Spinal cord (tissue), 9 donors: ENCODE measurements at regions not wholly inside any gene's neighbourhood (a gene's known extent, or its start where the extent isn't known, plus 50 kb on each side); places are given as distances from the start of the nearest gene placed in this dataset.

Source experiments
- DNase-seq, 6 donors: peaks; one replicate each; pipeline versions ENCODE4 v3.0.0 to v3.0.0-alpha.2; 2013 to 2015; ENCODE audit warnings: low spot score in 6 of 6, low read depth in 4 of 6
- H3K27ac ChIP-seq: one replicate; pipeline ENCODE4 v1.5.1; 2013; ENCODE audit warnings: low read depth, low read length, control low read depth
- H3K27me3 ChIP-seq: one replicate; pipeline ENCODE4 v1.6.1; 2013; ENCODE audit warnings: low read length; ENCODE audit not compliant: control insufficient read depth, insufficient read depth
- H3K36me3 ChIP-seq: one replicate; pipeline ENCODE4 v1.6.1; 2013; ENCODE audit warnings: low read length; ENCODE audit not compliant: control insufficient read depth, insufficient read depth
- H3K4me1 ChIP-seq: one replicate; pipeline ENCODE4 v1.6.1; 2013; ENCODE audit warnings: low read length; ENCODE audit not compliant: control insufficient read depth, insufficient read depth
- H3K4me3 ChIP-seq: one replicate; pipeline ENCODE4 v1.5.1; 2013; ENCODE audit warnings: low read depth, low read length, control low read depth
- H3K9me3 ChIP-seq: one replicate; pipeline ENCODE4 v1.6.1; 2013; ENCODE audit warnings: low read length; ENCODE audit not compliant: control insufficient read depth, insufficient read depth
- WGBS: methylation state at CpG from one replicate; pipeline ENCODE4 v1.1.5; 2013; ENCODE audit warnings: missing lambda C conversion rate; ENCODE audit not compliant: insufficient coverage; 5-methylcytosine and 5-hydroxymethylcytosine counted together
- donor health status: healthy.

- Histone ChIP-seq H3K27ac (no peak overlapping the region), H3K9me3 (no peaks in the 10 kb centered on the region), H3K4me3 (no peak overlapping the region), H3K27me3 (no peaks in the 10 kb centered on the region), H3K36me3 (no peaks in the 10 kb centered on the region), H3K4me1 (no peaks in the 10 kb centered on the region)
- 100% methylated on average over 1 of the region's 2 CpGs for WGBS
- DNase-seq, result no peak
Measured at GRCh38 chr6:147037881-147038280, 166.3 kb upstream of the STXBP5 start.

DNA sequence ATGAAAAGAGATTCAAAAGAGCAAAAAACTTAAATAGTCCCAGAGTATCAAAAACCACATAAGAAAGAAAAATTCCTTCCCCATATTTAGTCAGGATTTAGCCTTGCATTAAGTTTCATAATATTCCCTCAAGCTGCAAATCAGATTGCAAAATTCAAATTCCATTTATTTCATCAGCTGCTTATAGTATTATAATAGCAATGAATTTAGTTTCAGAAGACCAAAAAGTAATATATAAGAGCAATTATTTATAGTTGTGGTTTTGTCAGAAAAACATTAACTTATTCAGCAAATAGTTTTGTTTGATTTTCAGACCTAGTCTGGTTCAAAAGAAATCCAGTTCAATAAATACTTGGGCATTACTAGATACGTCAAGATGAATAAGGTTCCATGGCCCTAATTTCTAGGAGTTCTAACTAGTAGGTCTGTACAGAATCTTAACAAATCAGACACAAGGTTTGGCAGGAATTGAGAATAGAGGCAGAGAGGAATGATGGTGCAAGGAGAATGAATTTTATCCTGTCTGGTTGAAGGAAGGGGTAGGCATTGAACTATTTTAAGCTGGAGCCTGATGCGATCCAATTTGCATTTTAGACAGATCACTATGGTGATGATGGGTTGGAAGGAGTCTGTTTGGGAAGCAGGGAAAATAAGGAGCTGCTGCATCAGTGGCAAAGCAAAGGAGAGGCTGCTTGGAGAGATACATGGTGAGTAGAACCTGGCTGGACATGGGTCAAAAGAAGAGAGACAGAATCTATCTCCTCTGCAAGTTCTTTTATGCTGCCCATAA lies 163.9 kb upstream of the STXBP5 start:
- 73% methylated on average over 1 of the region's 2 CpGs for WGBS
- Histone ChIP-seq H3K27ac (no peak overlapping the region), H3K36me3 (no peaks in the 10 kb centered on the region), H3K4me1 (no peaks in the 10 kb centered on the region), H3K9me3 (no peaks in the 10 kb centered on the region), H3K4me3 (no peak overlapping the region), H3K27me3 (no peaks in the 10 kb centered on the region)
- DNase-seq, result peak in 1 of 6 donors; percentile 57

DNA sequence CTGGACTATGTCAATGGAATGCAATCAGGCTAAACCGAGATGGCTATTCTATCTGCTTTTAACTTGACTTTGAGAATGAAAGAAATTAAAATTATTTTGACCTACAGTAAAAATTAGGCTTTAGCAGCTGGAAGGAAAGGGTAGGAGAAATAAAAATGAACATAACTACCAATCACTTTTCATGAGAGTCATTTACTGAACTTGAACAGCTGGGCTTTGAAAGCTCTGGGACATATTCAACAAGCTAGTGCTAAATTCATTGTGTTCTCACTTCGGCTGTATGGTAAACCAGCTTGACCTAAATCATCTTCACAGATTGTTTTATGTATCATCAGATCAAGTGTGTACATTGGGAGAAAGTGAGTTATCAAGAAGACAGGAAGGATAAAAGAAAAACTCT lies 161.5 kb upstream of the STXBP5 start:
- WGBS, result no CpG with 5 or more reads among the region's 2 CpGs
- Histone ChIP-seq H3K4me3 (no peak overlapping the region), H3K27ac (no peak overlapping the region), H3K36me3 (no peaks in the 10 kb centered on the region), H3K9me3 (no peaks in the 10 kb centered on the region), H3K4me1 (no peaks in the 10 kb centered on the region), H3K27me3 (no peaks in the 10 kb centered on the region)
- DNase-seq, result peak in 1 of 6 donors; percentile 52

DNA sequence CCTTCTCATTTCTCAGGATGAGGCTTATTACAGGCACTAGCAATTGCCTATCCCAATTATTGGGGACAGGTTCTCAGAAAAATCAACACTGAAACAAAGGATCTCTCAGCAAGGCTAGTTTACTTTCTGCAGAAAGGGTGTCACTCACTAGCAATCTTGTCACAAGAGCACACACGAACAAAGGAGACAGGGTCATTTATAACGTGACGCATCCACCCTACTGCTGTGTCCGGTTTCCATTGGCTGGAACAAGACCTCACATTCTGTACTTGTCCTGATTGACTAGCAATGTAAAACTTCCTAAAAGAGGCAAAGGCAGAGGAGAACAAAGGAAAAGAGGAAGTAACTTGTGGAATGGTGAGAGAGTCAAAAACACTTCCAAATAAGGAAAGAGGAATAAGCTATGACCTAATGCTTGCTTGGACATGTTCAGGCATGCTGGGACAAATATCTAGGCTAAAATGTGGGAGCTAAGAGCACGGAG lies 160.2 kb upstream of the STXBP5 start:
- H3K36me3 ChIP-seq, result no peaks in the 10 kb centered on the region
- H3K27ac ChIP-seq, result no peak overlapping the region
- H3K4me3 ChIP-seq, result no peak overlapping the region
- no peak for DNase-seq
- H3K27me3 ChIP-seq, result no peaks in the 10 kb centered on the region
- WGBS, result 89% methylated on average over 3 of the region's 5 CpGs
- no peaks in the 10 kb centered on the region for H3K4me1 ChIP-seq
- H3K9me3 ChIP-seq, result no peaks in the 10 kb centered on the region

- Histone ChIP-seq H3K4me3 (no peak overlapping the region), H3K4me1 (no peaks in the 10 kb centered on the region), H3K27me3 (no peaks in the 10 kb centered on the region), H3K27ac (no peak overlapping the region), H3K36me3 (no peaks in the 10 kb centered on the region), H3K9me3 (no peaks in the 10 kb centered on the region)
- DNase-seq, result no peak
- whole genome bisulfite sequencing, result 70% methylated on average over 2 of the region's 4 CpGs
Measured at GRCh38 chr6:147046141-147046877, 157.9 kb upstream of the STXBP5 start.

DNA sequence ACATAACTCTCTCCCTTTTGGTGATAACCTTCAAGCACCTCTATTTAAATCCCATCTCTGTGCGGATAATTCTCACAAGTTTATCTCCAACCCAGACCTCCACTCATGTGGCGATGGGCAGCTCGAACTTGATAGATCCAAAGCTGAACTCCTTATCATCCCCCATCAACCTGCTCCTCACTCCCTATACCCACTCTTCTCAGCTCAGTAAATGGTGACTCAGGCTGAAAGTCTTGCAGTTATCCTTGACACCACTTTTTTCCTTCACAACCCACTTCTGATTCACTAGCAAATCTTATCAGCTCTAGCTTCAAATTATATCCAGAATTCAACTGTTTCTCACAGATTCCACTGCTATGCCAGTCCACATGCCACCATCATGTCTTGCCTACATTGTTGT lies 155.3 kb upstream of the STXBP5 start:
- Histone ChIP-seq H3K9me3 (no peaks in the 10 kb centered on the region), H3K27me3 (no peaks in the 10 kb centered on the region), H3K27ac (no peak overlapping the region), H3K4me1 (no peaks in the 10 kb centered on the region), H3K36me3 (no peaks in the 10 kb centered on the region), H3K4me3 (no peak overlapping the region)
- DNase-seq, result no peak
- WGBS, result 98% methylated on average over 3 of the region's 3 CpGs

- Histone ChIP-seq H3K36me3 (no peaks in the 10 kb centered on the region), H3K9me3 (no peaks in the 10 kb centered on the region), H3K4me3 (no peak overlapping the region), H3K4me1 (no peaks in the 10 kb centered on the region), H3K27me3 (no peaks in the 10 kb centered on the region), H3K27ac (no peak overlapping the region)
- no peak for DNase-seq
- 100% methylated on average over 1 of the region's 2 CpGs for WGBS
Measured at GRCh38 chr6:147053311-147053921, 150.8 kb upstream of the STXBP5 start.

DNA sequence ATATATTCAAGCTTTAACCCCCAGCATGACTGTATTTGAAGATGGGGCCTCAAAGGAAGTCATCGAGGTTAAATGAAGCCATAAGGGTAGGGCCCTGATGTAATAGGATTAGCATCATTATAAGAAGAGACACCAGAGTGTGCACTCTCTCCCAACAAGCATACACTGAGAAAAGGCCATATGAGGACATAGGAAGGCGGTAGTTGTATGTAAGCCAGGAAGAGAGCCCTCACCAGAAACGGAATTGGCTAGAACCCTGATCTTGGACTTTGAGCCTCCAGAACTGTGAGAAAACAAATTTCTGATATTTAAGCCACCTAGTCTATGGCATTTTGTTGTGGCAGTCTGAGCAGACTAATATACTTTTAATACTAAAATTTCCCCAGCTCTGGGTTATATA lies 150.1 kb upstream of the STXBP5 start:
- H3K4me1 ChIP-seq, result no peaks in the 10 kb centered on the region
- no peaks in the 10 kb centered on the region for H3K9me3 ChIP-seq
- H3K4me3 ChIP-seq, result no peak overlapping the region
- H3K27ac ChIP-seq, result no peak overlapping the region
- H3K27me3 ChIP-seq, result no peaks in the 10 kb centered on the region
- no peaks in the 10 kb centered on the region for H3K36me3 ChIP-seq
- no peak for DNase-seq
- no CpG with 5 or more reads among the region's 3 CpGs for WGBS

GRCh38 chr6:147054871-147055270 lies 149.3 kb upstream of the STXBP5 start:
- H3K9me3 ChIP-seq, result no peaks in the 10 kb centered on the region
- no peak overlapping the region for H3K4me3 ChIP-seq
- no peak for DNase-seq
- H3K36me3 ChIP-seq, result no peaks in the 10 kb centered on the region
- 96% methylated on average over 2 of the region's 3 CpGs for WGBS
- no peaks in the 10 kb centered on the region for H3K27me3 ChIP-seq
- no peaks in the 10 kb centered on the region for H3K4me1 ChIP-seq
- H3K27ac ChIP-seq, result no peak overlapping the region
